T-cell (primary cell): ENCODE measurements at regions not wholly inside any gene's neighbourhood (a gene's known extent, or its start where the extent isn't known, plus 50 kb on each side); places are given as distances from the start of the nearest gene placed in this dataset.

Source experiments
- ATAC-seq, 4 experiments: fragments of 200-7000 bp in 3 of 4; fragments of 150-1000 bp in 1 of 4; cut with Tn5 transposase; replicated peaks in 1 of 4; 1 replicate in 3 of 4; 2 replicates in 1 of 4; pipeline ENCODE4 v1.10.0; 2021; ENCODE audit warnings: moderate library complexity in 3 of 4, mild to moderate bottlenecking in 2 of 4, moderate number of reproducible peaks in 1 of 4
- CTCF ChIA-PET, 2 donors: fragments of 300-600 bp; sonication (Branson Sonifier 250); formaldehyde crosslinking; loops; one replicate each; lab custom pipeline; 2022; ENCODE audit warnings: antibody characterized with exemption in 2 of 2; lab: Charles Lee
- POLR2A ChIA-PET, 2 donors: fragments of 300-600 bp; sonication (Branson Sonifier 250); formaldehyde crosslinking; loops; one replicate each; lab custom pipeline; 2022; ENCODE audit warnings: antibody characterized with exemption in 2 of 2; lab: Charles Lee
- DNase-seq, 35 experiments: peaks; one replicate each; pipeline versions ENCODE4 v3.0.0 to v3.0.0-alpha.2; 2013 to 2023
- H3K27ac ChIP-seq: one replicate; pipeline ENCODE4 v1.5.1; 2013; ENCODE audit warnings: low read length
- H3K27me3 ChIP-seq, 2 experiments: replicated peaks in 1 of 2; 1 replicate in 1 of 2; 2 replicates in 1 of 2; pipeline versions ENCODE4 v1.6.1 to v1.7.0; 2013; ENCODE audit warnings: low read length in 1 of 2, mixed read lengths in 1 of 2; ENCODE audit not compliant: control insufficient read depth in 2 of 2, insufficient read depth in 2 of 2; ENCODE audit errors: extremely low read depth in 1 of 2
- H3K36me3 ChIP-seq, 2 donors: 1 replicate in 1 of 2; 2 replicates in 1 of 2; pipeline versions ENCODE4 v1.6.1 to v1.7.0; 2013; ENCODE audit warnings: low read length in 1 of 2; ENCODE audit not compliant: control insufficient read depth in 2 of 2, insufficient read depth in 1 of 2; ENCODE audit errors: extremely low read depth in 1 of 2
- H3K4me1 ChIP-seq, 2 experiments: 1 replicate in 1 of 2; 2 replicates in 1 of 2; pipeline versions ENCODE4 v1.6.1 to v1.7.0; 2013; ENCODE audit warnings: low read length in 2 of 2, mixed read lengths in 1 of 2; ENCODE audit not compliant: insufficient read depth in 2 of 2, control insufficient read depth in 1 of 2; ENCODE audit errors: extremely low read depth in 1 of 2
- H3K4me3 ChIP-seq, 2 donors: 1 replicate in 1 of 2; 2 replicates in 1 of 2; pipeline versions ENCODE4 v1.5.1 to v1.7.0; 2013; ENCODE audit warnings: mild to moderate bottlenecking in 2 of 2, low read length in 1 of 2, moderate library complexity in 1 of 2; ENCODE audit not compliant: control insufficient read depth in 1 of 2; ENCODE audit errors: extremely low read depth in 1 of 2
- H3K9me3 ChIP-seq: 2 replicates; pipeline ENCODE4 v1.7.0; 2013
- H3K27ac Mint-ChIP-seq, 2 donors: one replicate each; pipeline ENCODE4 v1.8.0; 2020 to 2021; ENCODE audit warnings: mild to moderate bottlenecking in 2 of 2, mixed read lengths in 2 of 2
- H3K27me3 Mint-ChIP-seq, 2 donors: one replicate each; pipeline ENCODE4 v1.8.0; 2021 to 2022; ENCODE audit warnings: mixed read lengths in 2 of 2
- H3K36me3 Mint-ChIP-seq: one replicate; pipeline ENCODE4 v1.8.0; 2021; ENCODE audit warnings: mixed read lengths
- H3K4me1 Mint-ChIP-seq, 3 donors: one replicate each; pipeline ENCODE4 v1.8.0; 2020 to 2022; ENCODE audit warnings: mixed read lengths in 3 of 3, mild to moderate bottlenecking in 1 of 3
- H3K4me3 Mint-ChIP-seq, 3 donors: one replicate each; pipeline ENCODE4 v1.8.0; 2020 to 2022; ENCODE audit warnings: mild to moderate bottlenecking in 3 of 3, mixed read lengths in 3 of 3, moderate library complexity in 3 of 3
- H3K9me3 Mint-ChIP-seq, 3 donors: one replicate each; pipeline ENCODE4 v1.8.0; 2020 to 2022; ENCODE audit warnings: mixed read lengths in 3 of 3
- WGBS: methylation state at CpG from one replicate; pipeline ENCODE4 v1.1.5; 2013; ENCODE audit warnings: missing lambda C conversion rate; ENCODE audit not compliant: insufficient coverage; 5-methylcytosine and 5-hydroxymethylcytosine counted together

DNA sequence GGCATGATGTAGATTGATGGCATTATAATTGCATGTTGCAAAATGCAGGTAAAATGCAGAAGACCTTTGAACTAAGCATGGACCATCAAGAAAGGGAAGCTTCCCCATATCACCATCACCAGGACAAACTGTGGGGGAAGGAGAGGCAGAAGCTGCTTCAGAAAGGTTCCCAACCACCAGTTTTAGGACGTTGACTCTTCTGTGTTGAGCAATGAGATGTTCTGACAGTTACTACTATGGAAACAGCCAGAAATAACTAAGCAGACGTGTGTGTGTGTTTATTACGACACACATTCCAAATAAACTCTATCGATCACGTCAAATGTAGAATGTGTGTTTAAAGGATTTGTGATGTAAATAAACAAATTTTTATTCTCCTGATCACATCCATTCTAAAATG, 110.2 kb upstream of the PLD5 start:
- H3K9me3 ChIP-seq: no peaks in the 10 kb centered on the region
- Mint-ChIP-seq H3K4me1 (no peaks in the 10 kb centered on the region), H3K27ac (no peak overlapping the region), H3K36me3 (no peaks in the 10 kb centered on the region), H3K27me3 (peaks cover 0 to 1% of the 10 kb centered on the region in 2 donors), H3K9me3 (peaks cover 0 to 2% (median 0%) of the 10 kb centered on the region in 3 donors), H3K4me3 (no peak overlapping the region)
- no peak overlapping the region for H3K4me3 ChIP-seq
- ChIA-PET CTCF (no interaction called here), POLR2A (no interaction called here)
- DNase-seq (no peak), ATAC-seq (no peak)
- H3K4me1 ChIP-seq: no peaks in the 10 kb centered on the region
- no peaks in the 10 kb centered on the region for H3K27me3 ChIP-seq
- H3K27ac ChIP-seq: no peak overlapping the region
- no CpG with 5 or more reads among the region's 5 CpGs for WGBS
- no peaks in the 10 kb centered on the region for H3K36me3 ChIP-seq

DNA sequence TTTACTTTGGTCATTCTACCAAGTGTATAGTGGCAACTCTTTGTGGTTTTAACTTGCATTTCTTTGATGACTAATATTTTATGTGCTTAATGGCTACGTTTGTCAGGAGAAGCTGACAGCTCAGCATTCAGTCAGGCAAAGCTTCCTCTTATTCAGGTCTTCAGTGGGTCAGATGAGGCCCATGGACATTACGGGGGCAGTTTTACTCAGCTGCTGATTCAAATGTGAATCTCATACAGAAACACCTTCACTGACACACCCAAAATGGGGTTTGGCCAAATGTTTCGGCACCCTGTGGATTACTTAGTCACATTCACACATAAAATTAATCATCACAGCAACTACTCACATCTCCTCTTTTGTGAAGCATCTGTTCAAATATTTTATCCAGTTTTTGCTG, 104.9 kb upstream of the PLD5 start:
- H3K36me3 Mint-ChIP-seq: no peaks in the 10 kb centered on the region

DNA sequence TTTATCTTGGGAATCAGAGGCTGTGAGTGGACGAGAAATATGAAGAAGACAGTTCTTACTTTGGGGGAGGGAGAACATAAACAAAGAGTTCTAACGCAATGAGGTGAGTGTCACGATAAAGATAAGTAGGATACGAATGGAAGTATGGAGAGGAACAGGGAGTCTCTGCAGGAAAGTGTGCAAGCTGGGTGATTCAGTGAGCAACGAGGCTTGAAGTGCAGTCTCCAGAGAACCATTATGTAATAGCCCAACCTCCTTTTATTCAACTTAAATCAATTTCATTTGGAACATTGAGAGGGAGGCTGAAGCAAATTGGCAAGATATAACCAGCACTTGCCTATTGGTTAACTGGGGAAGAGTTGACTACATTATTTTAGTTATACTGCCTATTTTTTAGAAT, 99.3 kb upstream of the PLD5 start:
- POLR2A ChIA-PET: no interaction called here
- CTCF ChIA-PET: no interaction called here
- 63% methylated on average over 2 of the region's 5 CpGs for WGBS

More for the DNA sequence above, 104.9 kb upstream of the PLD5 start:
- ChIA-PET CTCF (no interaction called here), POLR2A (no interaction called here)
- peaks cover 0 to 4% (median 2%) of the 10 kb centered on the region in 3 donors for H3K9me3 Mint-ChIP-seq
- Histone ChIP-seq H3K27me3 (no peaks in the 10 kb centered on the region), H3K4me3 (no peak overlapping the region), H3K9me3 (no peaks in the 10 kb centered on the region), H3K36me3 (no peaks in the 10 kb centered on the region), H3K27ac (no peak overlapping the region), H3K4me1 (no peaks in the 10 kb centered on the region)
- no peak for ATAC-seq
- peaks cover 0 to 1% of the 10 kb centered on the region in 2 donors for H3K27me3 Mint-ChIP-seq
- H3K27ac Mint-ChIP-seq: no peak overlapping the region
- DNase-seq: no peak
- H3K4me3 Mint-ChIP-seq: no peak overlapping the region
- 48% methylated on average over 3 of the region's 3 CpGs for WGBS
- no peaks in the 10 kb centered on the region for H3K4me1 Mint-ChIP-seq

DNA sequence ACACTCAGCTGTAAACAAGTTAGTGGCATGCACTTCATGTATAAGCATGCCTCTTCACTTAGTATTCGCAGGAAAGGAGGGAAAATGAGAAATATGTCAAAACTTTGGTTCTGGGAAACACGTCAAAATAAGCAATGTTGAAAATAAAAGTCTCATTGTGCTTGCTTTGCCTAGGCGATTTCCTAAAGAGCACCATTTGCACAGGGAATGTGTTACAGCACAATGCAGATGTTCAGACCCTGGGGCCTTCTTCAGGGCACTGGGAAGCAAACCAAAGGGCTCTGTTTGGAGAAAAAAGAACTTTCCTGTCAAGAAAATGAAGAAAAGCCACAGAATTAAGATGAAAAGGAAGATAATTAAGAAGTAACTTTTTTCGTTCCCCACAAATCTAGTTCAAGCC, 98.6 kb upstream of the PLD5 start:
- Mint-ChIP-seq H3K27me3 (no peaks in the 10 kb centered on the region), H3K4me3 (no peak overlapping the region), H3K4me1 (no peaks in the 10 kb centered on the region), H3K9me3 (peaks cover 0 to 6% (median 4%) of the 10 kb centered on the region in 3 donors), H3K27ac (no peak overlapping the region), H3K36me3 (no peaks in the 10 kb centered on the region)
- Histone ChIP-seq H3K4me1 (no peaks in the 10 kb centered on the region), H3K9me3 (no peaks in the 10 kb centered on the region), H3K27me3 (no peaks in the 10 kb centered on the region), H3K36me3 (no peaks in the 10 kb centered on the region), H3K27ac (no peak overlapping the region), H3K4me3 (no peak overlapping the region)
- ATAC-seq (no peak), DNase-seq (no peak)
- WGBS: 56% methylated on average over 2 of the region's 4 CpGs
- ChIA-PET CTCF (no interaction called here), POLR2A (no interaction called here)

More for the DNA sequence above, 99.3 kb upstream of the PLD5 start:
- Mint-ChIP-seq H3K36me3 (no peaks in the 10 kb centered on the region), H3K9me3 (peaks cover 0 to 4% (median 2%) of the 10 kb centered on the region in 3 donors), H3K4me1 (no peaks in the 10 kb centered on the region), H3K27me3 (no peaks in the 10 kb centered on the region), H3K27ac (no peak overlapping the region), H3K4me3 (no peak overlapping the region)
- Histone ChIP-seq H3K27ac (no peak overlapping the region), H3K4me1 (no peaks in the 10 kb centered on the region), H3K4me3 (no peak overlapping the region), H3K36me3 (no peaks in the 10 kb centered on the region), H3K9me3 (no peaks in the 10 kb centered on the region), H3K27me3 (no peaks in the 10 kb centered on the region)
- no peak for ATAC-seq
- no peak for DNase-seq

DNA sequence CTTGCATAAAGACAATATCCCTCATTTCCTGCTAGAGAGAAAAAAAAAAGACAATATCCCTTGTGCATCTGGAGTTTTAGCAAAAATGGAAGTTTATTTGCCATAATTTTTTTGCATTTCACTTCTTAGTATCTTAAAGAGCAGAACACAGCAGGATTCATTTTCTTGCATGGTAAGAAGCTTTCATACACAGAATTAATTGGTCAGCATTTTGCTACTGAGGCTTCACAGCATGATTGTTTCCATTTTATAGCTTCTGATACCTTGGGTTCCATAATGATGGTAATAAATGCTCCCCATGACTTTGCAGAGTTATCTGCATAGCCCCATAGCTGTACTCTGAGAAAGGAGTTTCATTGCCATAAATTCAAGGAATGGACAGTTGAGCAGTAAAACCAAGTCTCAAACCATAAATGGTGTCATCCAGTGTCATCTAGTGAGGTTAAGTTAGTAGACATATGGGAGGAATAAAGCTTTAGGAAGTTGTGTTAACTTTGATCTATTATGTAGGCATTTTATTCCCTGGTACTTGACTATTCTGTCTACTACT, 88.8 kb upstream of the PLD5 start:
- H3K9me3 Mint-ChIP-seq: peaks cover 5 to 20% (median 9%) of the 10 kb centered on the region in 3 donors

DNA sequence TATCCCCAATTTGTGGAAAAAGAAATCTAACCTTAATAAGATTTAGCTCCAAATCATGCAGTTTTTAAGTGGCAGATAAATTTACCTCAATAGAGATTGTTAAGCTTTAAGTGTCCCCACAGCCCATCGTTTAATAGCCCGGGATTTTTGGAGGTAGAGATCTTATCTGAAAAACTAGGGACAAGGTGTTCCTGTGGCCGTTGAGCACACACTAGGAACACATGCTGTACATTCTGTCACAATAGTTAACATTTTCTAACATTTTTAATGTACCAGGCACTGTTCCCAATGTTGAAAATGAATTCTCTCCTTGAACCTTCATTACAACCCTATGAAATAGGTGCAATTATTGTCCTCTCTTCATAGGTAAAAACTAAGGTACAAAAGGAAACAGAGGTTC, 85.7 kb upstream of the PLD5 start:
- no peak overlapping the region for H3K4me3 ChIP-seq
- H3K27me3 Mint-ChIP-seq: peaks cover 0 to 3% of the 10 kb centered on the region in 2 donors
- no peaks in the 10 kb centered on the region for H3K9me3 ChIP-seq
- peaks cover 0 to 5% of the 10 kb centered on the region in 2 experiments for H3K27me3 ChIP-seq
- no peak overlapping the region for H3K27ac Mint-ChIP-seq
- no CpG with 5 or more reads among the region's 3 CpGs for WGBS
- ChIA-PET POLR2A (no interaction called here), CTCF (no interaction called here)
- H3K27ac ChIP-seq: no peak overlapping the region
- no peak for DNase-seq
- H3K36me3 Mint-ChIP-seq: no peaks in the 10 kb centered on the region
- no peaks in the 10 kb centered on the region for H3K36me3 ChIP-seq
- no peaks in the 10 kb centered on the region for H3K4me1 ChIP-seq
- no peak overlapping the region for H3K4me3 Mint-ChIP-seq
- H3K4me1 Mint-ChIP-seq: no peaks in the 10 kb centered on the region
- H3K9me3 Mint-ChIP-seq: peaks cover 4 to 6% (median 4%) of the 10 kb centered on the region in 3 donors
- ATAC-seq: no peak

More for the DNA sequence above, 88.8 kb upstream of the PLD5 start:
- H3K27me3 ChIP-seq: peaks cover 0 to 5% of the 10 kb centered on the region in 2 experiments
- no peak overlapping the region for H3K4me3 Mint-ChIP-seq
- H3K27ac Mint-ChIP-seq: no peak overlapping the region
- ChIA-PET POLR2A (no interaction called here), CTCF (no interaction called here)
- peaks cover 0 to 3% of the 10 kb centered on the region in 2 donors for H3K27me3 Mint-ChIP-seq
- H3K9me3 ChIP-seq: no peaks in the 10 kb centered on the region
- no peak overlapping the region for H3K4me3 ChIP-seq
- DNase-seq: no peak
- H3K27ac ChIP-seq: no peak overlapping the region
- H3K36me3 ChIP-seq: no peaks in the 10 kb centered on the region
- ATAC-seq: no peak
- no peaks in the 10 kb centered on the region for H3K4me1 Mint-ChIP-seq
- H3K36me3 Mint-ChIP-seq: no peaks in the 10 kb centered on the region
- H3K4me1 ChIP-seq: no peaks in the 10 kb centered on the region

DNA sequence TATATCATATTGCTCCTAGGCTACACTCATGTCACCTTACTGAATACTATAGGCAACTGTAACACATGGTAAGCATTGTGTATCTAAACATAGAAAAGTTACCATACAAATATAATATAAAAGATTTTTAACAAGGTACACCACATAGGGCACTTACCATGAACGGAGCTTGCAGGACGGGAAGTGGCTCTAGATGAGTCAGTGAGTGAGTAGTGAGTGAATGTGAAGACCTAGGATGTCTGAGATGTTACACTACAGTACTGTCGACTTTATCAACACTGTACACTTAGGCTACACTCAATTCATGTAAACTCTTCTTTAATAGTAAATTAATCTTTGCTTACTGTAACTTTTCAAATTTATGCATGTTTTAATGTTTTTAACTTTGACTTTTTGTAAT, 81.0 kb upstream of the PLD5 start:
- CTCF ChIA-PET: no interaction called here
- Mint-ChIP-seq H3K4me3 (no peak overlapping the region), H3K27me3 (no peaks in the 10 kb centered on the region), H3K36me3 (no peaks in the 10 kb centered on the region), H3K27ac (no peak overlapping the region), H3K4me1 (no peaks in the 10 kb centered on the region), H3K9me3 (peaks cover 0 to 10% (median 0%) of the 10 kb centered on the region in 3 donors)
- H3K4me1 ChIP-seq: no peaks in the 10 kb centered on the region
- no peak overlapping the region for H3K27ac ChIP-seq
- DNase-seq (no peak), ATAC-seq (no peak)
- H3K9me3 ChIP-seq: no peaks in the 10 kb centered on the region
- no peaks in the 10 kb centered on the region for H3K27me3 ChIP-seq
- H3K36me3 ChIP-seq: no peaks in the 10 kb centered on the region
- no CpG with 5 or more reads among the region's 3 CpGs for WGBS
- POLR2A ChIA-PET: no interaction called here
- no peak overlapping the region for H3K4me3 ChIP-seq
